Right lobe of liver (tissue), 6 donors: ENCODE measurements at regions not wholly inside any gene's neighbourhood (a gene's known extent, or its start where the extent isn't known, plus 50 kb on each side); places are given as distances from the start of the nearest gene placed in this dataset.

ENCODE experiments used
- ATAC-seq, 4 donors: fragments of 200-7000 bp; cut with Tn5 transposase; one replicate each; pipeline ENCODE4 v1.9.1; 2020; ENCODE audit warnings: mild to moderate bottlenecking in 4 of 4, moderate library complexity in 4 of 4
- DNase-seq, 3 donors: peaks; one replicate each; pipeline ENCODE4 v3.0.0-alpha.2; 2020
- H3K27ac ChIP-seq, 3 donors: fragments of 200-600 bp; one replicate each; pipeline ENCODE4 v1.8.0; 2022
- H3K27me3 ChIP-seq, 2 donors: fragments of 200-600 bp; one replicate each; pipeline ENCODE4 v1.8.0; 2022
- H3K36me3 ChIP-seq, 4 donors: fragments of 200-600 bp; sonication (generic) in 1 of 4; one replicate each; pipeline versions ENCODE4 v1.5.1 to v1.8.0; 2017 to 2022; ENCODE audit warnings: control low read depth in 1 of 4
- H3K4me1 ChIP-seq, 4 donors: fragments of 200-600 bp; sonication (generic) in 1 of 4; one replicate each; pipeline versions ENCODE4 v1.5.1 to v1.8.0; 2017 to 2022; ENCODE audit warnings: control low read depth in 1 of 4
- H3K4me3 ChIP-seq, 3 donors: fragments of 200-600 bp; one replicate each; pipeline ENCODE4 v1.8.0; 2022
- H3K9me3 ChIP-seq, 4 donors: fragments of 200-600 bp; sonication (generic) in 1 of 4; one replicate each; pipeline versions ENCODE4 v1.5.1 to v1.8.0; 2017 to 2022; ENCODE audit warnings: control low read depth in 1 of 4
- CTCF ChIP-seq, 4 donors: fragments of 200-600 bp in 3 of 4; fragments of 450-650 bp in 1 of 4; IDR thresholded peaks; one replicate each; pipeline versions ENCODE4 v1.5.1 to v1.8.0; 2016 to 2022; ENCODE audit warnings: antibody characterized with exemption in 4 of 4, mild to moderate bottlenecking in 2 of 4
- POLR2A ChIP-seq: fragments of 450-650 bp; IDR thresholded peaks from one replicate; pipeline ENCODE4 v1.6.1; 2017; ENCODE audit warnings: antibody characterized with exemption, mild to moderate bottlenecking
- WGBS: methylation state at CpG from one replicate; pipeline ENCODE4 v1.1.6; 2018; ENCODE audit warnings: low coverage, low lambda C conversion rate; ENCODE audit not compliant: insufficient coverage; ENCODE audit errors: missing lambda C conversion rate; 5-methylcytosine and 5-hydroxymethylcytosine counted together
- intact Hi-C, 2 donors: fragments of 100-400 bp; cut with DNase I; formaldehyde crosslinking; loops; one replicate each; pipeline versions ENCODE4 v1.11.2 to v1.14.1; 2022
- donor health status: DM: no; HTN: yes; CAD: no.
- donor health status: DM: no; HTN: no; CAD: no.
- donor health status: DM: no; HTN: no; CAD: no.
- donor health status: DM: no; HTN: yes; CAD: no.
- donor health status: DM: no; HTN: yes; CAD: no.

DNA sequence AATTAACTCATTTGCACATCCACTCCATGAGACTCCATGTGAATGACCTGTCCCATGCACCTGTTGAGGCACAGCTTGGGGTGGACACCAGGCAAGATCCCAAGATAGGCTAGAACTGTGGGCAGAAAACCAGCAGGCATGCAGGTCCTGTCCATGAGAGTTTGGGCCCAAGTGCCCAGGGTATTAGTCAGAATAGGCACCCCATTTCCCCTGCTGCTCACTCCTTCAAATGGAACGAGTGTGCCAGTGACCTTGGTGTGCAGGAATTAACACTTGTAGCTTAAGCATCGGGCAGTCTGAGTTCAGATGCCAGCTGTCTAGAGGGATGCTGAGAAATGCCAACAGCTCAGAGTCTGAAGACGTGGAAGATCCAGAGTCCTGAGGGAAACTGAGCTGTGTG is 254.1 kb upstream of the GLI3 start:
- H3K27ac ChIP-seq: no peak overlapping the region
- ATAC-seq (no peak), DNase-seq (no peak)
- no peaks in the 10 kb centered on the region for H3K27me3 ChIP-seq
- WGBS: 41% methylated on average over 2 of the region's 3 CpGs
- peaks cover 0 to 8% (median 0%) of the 10 kb centered on the region in 4 donors for H3K4me1 ChIP-seq
- H3K9me3 ChIP-seq: no peaks in the 10 kb centered on the region
- intact Hi-C loops: no loop called here
- no peak overlapping the region for H3K4me3 ChIP-seq
- TF ChIP-seq POLR2A: no peak
- TF ChIP-seq CTCF (IDR thresholded peaks at IDR 0.05): no peak
- no peaks in the 10 kb centered on the region for H3K36me3 ChIP-seq

GRCh38 chr7:42489299-42489698 is 252.3 kb upstream of the GLI3 start:
- H3K27ac ChIP-seq: no peak overlapping the region
- no peaks in the 10 kb centered on the region for H3K36me3 ChIP-seq
- H3K4me1 ChIP-seq: peaks cover 0 to 8% (median 0%) of the 10 kb centered on the region in 4 donors
- TF ChIP-seq CTCF (IDR thresholded peaks at IDR 0.05): no peak
- no peak for TF ChIP-seq POLR2A
- ATAC-seq (no peak), DNase-seq (no peak)
- no peak overlapping the region for H3K4me3 ChIP-seq
- no peaks in the 10 kb centered on the region for H3K9me3 ChIP-seq
- H3K27me3 ChIP-seq: no peaks in the 10 kb centered on the region
- intact Hi-C loops: no loop called here

DNA sequence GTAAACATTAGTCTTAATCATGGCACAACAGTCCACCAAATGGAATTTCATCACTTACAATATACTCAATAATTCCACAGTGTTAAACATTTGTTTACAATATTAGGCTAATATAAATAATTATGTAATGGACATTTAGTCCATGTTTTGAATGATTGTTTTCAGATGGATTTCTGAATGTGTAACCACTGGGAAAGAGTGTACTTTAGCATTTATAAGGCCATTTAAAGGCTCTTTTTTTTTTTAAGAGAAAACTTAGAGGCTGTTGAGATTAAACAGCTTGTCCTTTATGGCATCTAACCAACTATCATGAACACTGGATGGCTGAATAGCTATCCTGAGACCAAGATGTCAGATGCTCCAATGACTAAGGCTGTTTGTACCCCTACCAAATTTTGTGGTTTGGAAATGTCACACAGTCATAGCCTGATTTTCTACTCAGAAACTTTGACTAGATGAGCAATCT is 248.3 kb upstream of the GLI3 start:
- TF ChIP-seq CTCF (IDR thresholded peaks at IDR 0.05): no peak
- TF ChIP-seq POLR2A: no peak
- no peaks in the 10 kb centered on the region for H3K36me3 ChIP-seq
- no peak for ATAC-seq
- H3K4me3 ChIP-seq: no peak overlapping the region
- intact Hi-C loops: no loop called here
- no peaks in the 10 kb centered on the region for H3K27me3 ChIP-seq
- no peak overlapping the region for H3K27ac ChIP-seq
- DNase-seq: no peak
- no peaks in the 10 kb centered on the region for H3K4me1 ChIP-seq
- H3K9me3 ChIP-seq: no peaks in the 10 kb centered on the region

- no peak overlapping the region for H3K27ac ChIP-seq
- H3K9me3 ChIP-seq: no peaks in the 10 kb centered on the region
- TF ChIP-seq POLR2A: no peak
- TF ChIP-seq CTCF (IDR thresholded peaks at IDR 0.05): no peak
- no peaks in the 10 kb centered on the region for H3K27me3 ChIP-seq
- ATAC-seq (no peak), DNase-seq (no peak)
- WGBS: 55% methylated on average over 4 of the region's 4 CpGs
- no peaks in the 10 kb centered on the region for H3K36me3 ChIP-seq
- H3K4me3 ChIP-seq: no peak overlapping the region
- intact Hi-C loops: no loop called here
- H3K4me1 ChIP-seq: no peaks in the 10 kb centered on the region
Observed at GRCh38 chr7:42483886-42484285, 246.9 kb upstream of the GLI3 start.

DNA sequence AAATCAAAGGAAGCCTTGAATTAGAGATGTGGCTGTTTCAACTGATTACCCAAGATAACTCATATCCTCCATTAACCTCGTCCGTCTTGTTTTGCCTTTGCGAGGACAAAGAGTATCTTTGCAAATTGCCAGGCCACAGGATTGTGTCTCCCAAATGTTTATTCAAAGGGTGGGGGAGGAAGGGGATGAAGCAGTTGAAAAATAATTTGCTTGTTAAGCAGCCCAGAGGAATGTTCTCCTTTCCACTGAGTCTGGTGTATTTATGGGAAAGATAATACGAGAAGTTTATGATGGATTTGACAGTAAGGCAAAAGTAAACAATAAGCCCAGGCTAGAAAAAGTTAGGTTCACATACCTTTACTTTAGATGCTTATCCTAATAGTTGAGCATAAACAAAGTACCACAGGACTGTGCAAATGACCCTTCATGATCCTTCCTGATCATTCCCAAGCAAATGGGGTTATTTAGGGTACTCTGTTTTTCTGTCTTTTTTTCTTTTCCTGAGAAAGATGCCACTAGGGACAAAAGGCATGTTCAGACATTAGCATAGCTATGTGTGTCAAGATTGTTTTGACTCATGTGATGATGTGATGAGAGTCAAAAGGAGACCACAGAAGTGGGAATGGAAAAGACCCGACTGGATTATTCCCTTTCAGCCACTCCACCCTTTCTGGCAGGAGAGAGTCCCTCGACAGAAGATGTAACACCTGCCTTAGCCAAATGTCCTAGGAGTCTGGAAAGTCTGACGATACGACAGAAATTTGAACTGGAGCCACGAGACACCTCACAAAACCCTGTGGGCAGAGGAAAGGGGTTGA is 243.0 kb upstream of the GLI3 start:
- 30% methylated on average over 9 of the region's 9 CpGs for WGBS
- Histone ChIP-seq H3K27me3 (no peaks in the 10 kb centered on the region), H3K36me3 (no peaks in the 10 kb centered on the region), H3K27ac (no peak overlapping the region), H3K9me3 (no peaks in the 10 kb centered on the region), H3K4me1 (no peaks in the 10 kb centered on the region), H3K4me3 (no peak overlapping the region)
- ATAC-seq: no peak
- no peak for DNase-seq
- intact Hi-C loops: no loop called here
- no peak for TF ChIP-seq CTCF (IDR thresholded peaks at IDR 0.05)
